Prostate gland (tissue), 2 donors: ENCODE measurements at regions not wholly inside any gene's neighbourhood (a gene's known extent, or its start where the extent isn't known, plus 50 kb on each side); places are given as distances from the start of the nearest gene placed in this dataset.

Experiments used
- CTCF ChIP-seq, 4 experiments: fragments of 200-600 bp in 2 of 4; fragments of 450-650 bp in 2 of 4; sonication (generic) in 2 of 4; IDR thresholded peaks; 1 replicate in 3 of 4; 2 replicates in 1 of 4; pipeline ENCODE4 v1.5.1; 2016 to 2019; ENCODE audit warnings: antibody characterized with exemption in 4 of 4, mild to moderate bottlenecking in 2 of 4, moderate library complexity in 2 of 4
- POLR2A ChIP-seq: fragments of 450-650 bp; IDR thresholded peaks from one replicate; pipeline ENCODE4 v1.6.1; 2016; ENCODE audit warnings: antibody characterized with exemption, mild to moderate bottlenecking
- POLR2AphosphoS5 ChIP-seq: sonication (generic); formaldehyde crosslinking; IDR thresholded peaks from one replicate; pipeline ENCODE4 v1.6.1; 2017; ENCODE audit warnings: antibody characterized with exemption

GRCh38 chr2:225236769-225237323 lies 162.7 kb upstream of the NYAP2 start:
- no peak for TF ChIP-seq CTCF (IDR thresholded peaks at IDR 0.05)
- no peak for TF ChIP-seq POLR2AphosphoS5
- TF ChIP-seq POLR2A, result no peak
